ENCODE measurements at regions not wholly inside any gene's neighbourhood (a gene's known extent, or its start where the extent isn't known, plus 50 kb on each side); places are given as distances from the start of the nearest gene placed in this dataset.

DNA sequence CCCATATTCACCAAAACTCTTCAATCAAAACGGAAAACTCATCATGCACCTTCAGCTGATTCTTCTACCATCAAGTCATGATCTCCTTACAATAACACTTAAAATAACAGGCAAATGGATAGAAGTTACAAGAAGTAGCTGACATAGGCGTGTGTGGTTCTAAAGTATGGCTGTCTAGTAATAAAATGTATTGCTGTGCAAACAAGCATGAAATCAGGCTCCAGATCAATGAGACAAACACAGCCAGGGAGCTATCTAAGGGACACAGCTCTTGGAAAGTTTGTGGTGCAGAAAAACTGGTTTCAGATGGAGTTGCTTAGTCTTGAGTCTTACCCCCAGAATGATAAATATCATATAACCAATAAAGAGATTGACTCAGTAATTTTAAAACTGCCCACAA, 434.8 kb upstream of the NOX3 start:
- WGBS, 4 donors: 65 to 78% (median 73%) methylated on average over 2 of the region's 2 CpGs
- Histone ChIP-seq H3K27me3 (no peaks in the 10 kb centered on the region), H3K9me3 (replicated peaks in 1 of 3) (no peaks in the 10 kb centered on the region), H3K36me3 (replicated peaks in 1 of 2) (no peaks in the 10 kb centered on the region), H3K4me1 (replicated peaks in 1 of 2) (no peaks in the 10 kb centered on the region), H3K4me3 (no peak overlapping the region), H3K27ac (no peak overlapping the region)
- no peak for DNase-seq
- TF ChIP-seq POLR2A (IDR thresholded peaks at IDR 0.05): no peak
- TF ChIP-seq, protein P1, sequence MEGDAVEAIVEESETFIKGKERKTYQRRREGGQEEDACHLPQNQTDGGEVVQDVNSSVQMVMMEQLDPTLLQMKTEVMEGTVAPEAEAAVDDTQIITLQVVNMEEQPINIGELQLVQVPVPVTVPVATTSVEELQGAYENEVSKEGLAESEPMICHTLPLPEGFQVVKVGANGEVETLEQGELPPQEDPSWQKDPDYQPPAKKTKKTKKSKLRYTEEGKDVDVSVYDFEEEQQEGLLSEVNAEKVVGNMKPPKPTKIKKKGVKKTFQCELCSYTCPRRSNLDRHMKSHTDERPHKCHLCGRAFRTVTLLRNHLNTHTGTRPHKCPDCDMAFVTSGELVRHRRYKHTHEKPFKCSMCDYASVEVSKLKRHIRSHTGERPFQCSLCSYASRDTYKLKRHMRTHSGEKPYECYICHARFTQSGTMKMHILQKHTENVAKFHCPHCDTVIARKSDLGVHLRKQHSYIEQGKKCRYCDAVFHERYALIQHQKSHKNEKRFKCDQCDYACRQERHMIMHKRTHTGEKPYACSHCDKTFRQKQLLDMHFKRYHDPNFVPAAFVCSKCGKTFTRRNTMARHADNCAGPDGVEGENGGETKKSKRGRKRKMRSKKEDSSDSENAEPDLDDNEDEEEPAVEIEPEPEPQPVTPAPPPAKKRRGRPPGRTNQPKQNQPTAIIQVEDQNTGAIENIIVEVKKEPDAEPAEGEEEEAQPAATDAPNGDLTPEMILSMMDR (IDR thresholded peaks at IDR 0.05): no peak
- intact Hi-C loops (cut with DNase I): no loop called here

DNA sequence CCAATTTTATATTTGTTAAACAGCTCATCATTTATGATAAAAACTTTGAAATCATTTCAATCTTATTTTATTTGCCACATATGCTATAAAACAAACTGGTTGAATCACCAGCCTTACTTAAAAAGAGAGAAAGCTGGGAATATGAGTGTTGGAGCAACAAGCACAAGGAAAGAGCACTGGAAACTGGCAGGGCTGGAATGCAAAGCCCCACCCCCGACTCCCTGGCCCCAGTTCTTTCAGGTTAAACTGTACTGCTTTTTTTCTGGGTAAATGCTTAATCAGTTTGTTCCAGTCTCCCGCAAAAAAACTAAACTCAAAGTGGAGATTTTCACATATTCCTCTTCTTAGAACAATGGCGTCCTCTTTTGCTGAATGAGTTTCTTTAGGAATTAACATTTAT, 433.8 kb upstream of the NOX3 start:
- no peak overlapping the region for H3K27ac ChIP-seq
- H3K27me3 ChIP-seq: no peaks in the 10 kb centered on the region
- H3K36me3 ChIP-seq (replicated peaks in 1 of 2): no peaks in the 10 kb centered on the region
- H3K4me3 ChIP-seq: no peak overlapping the region
- no peaks in the 10 kb centered on the region for H3K4me1 ChIP-seq (replicated peaks in 1 of 2)
- 68 to 77% (median 72%) methylated on average over 3 of the region's 3 CpGs for WGBS, 4 donors
- no peak for TF ChIP-seq POLR2A (IDR thresholded peaks at IDR 0.05)
- TF ChIP-seq, protein P1 (IDR thresholded peaks at IDR 0.05): no peak
- intact Hi-C loops (cut with DNase I): no loop called here
- H3K9me3 ChIP-seq (replicated peaks in 1 of 3): no peaks in the 10 kb centered on the region
- DNase-seq: no peak

DNA sequence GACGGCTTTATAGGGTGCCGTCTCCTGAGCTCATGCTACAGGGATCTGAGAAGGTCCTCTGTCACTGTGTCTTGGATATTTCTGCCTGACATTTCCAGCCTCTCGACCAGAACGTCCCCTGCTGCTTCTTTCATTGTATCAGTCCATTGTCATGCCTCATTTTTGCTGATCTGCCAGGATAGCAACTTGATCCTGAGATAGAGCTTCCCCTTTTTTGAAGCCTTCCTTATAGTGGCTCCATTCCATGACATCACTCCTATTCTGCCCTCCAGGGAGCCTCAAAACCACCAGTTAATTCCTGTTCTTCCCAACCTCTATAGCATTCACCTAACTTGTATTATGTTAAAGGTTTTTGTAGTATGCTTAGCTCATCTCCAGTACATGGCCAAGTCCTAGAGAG, 431.8 kb upstream of the NOX3 start:
- no peaks in the 10 kb centered on the region for H3K4me1 ChIP-seq (replicated peaks in 1 of 2)
- intact Hi-C loops (cut with DNase I): no loop called here
- no peak overlapping the region for H3K4me3 ChIP-seq
- no peak for DNase-seq
- H3K27me3 ChIP-seq: no peaks in the 10 kb centered on the region
- TF ChIP-seq, protein P1 (IDR thresholded peaks at IDR 0.05): no peak
- TF ChIP-seq POLR2A (IDR thresholded peaks at IDR 0.05): no peak
- no peaks in the 10 kb centered on the region for H3K9me3 ChIP-seq (replicated peaks in 1 of 3)
- no peak overlapping the region for H3K27ac ChIP-seq
- 80 to 85% (median 83%) methylated on average over 4 of the region's 4 CpGs for WGBS, 4 donors
- no peaks in the 10 kb centered on the region for H3K36me3 ChIP-seq (replicated peaks in 1 of 2)

DNA sequence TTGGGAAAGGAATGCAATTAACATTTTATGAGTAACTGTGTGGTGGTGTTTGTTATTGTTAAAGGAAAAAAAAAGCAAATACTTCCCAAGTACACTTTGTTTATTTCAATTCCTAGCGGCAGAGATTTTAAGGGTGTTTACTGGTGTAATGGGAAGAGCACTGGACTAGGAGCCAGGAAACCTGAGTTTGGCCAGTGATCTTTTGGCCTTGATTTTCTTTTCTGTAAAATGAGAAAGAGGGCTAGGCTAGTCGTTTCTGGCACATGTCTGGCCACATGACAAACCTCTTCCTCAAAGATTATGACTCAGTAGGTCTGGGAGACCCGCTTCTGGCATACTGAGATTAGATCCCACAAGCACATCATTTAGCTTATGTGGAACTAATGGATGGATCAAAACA, 428.1 kb upstream of the NOX3 start:
- Histone ChIP-seq H3K4me1 (replicated peaks in 1 of 2) (no peaks in the 10 kb centered on the region), H3K4me3 (no peak overlapping the region), H3K27ac (peak overlapping the region in 1 of 5 donors; percentile 47), H3K36me3 (replicated peaks in 1 of 2) (no peaks in the 10 kb centered on the region), H3K27me3 (no peaks in the 10 kb centered on the region), H3K9me3 (replicated peaks in 1 of 3) (no peaks in the 10 kb centered on the region)
- TF ChIP-seq, protein P1 (IDR thresholded peaks at IDR 0.05): no peak
- no peak for TF ChIP-seq POLR2A (IDR thresholded peaks at IDR 0.05)
- DNase-seq: peak in 2 of 7 donors; percentile 4 to 7
- 42 to 55% (median 48%) methylated on average over 3 of the region's 3 CpGs for WGBS, 4 donors
- intact Hi-C loops (cut with DNase I): no loop called here
